ENCODE measurements at regions not wholly inside any gene's neighbourhood (a gene's known extent, or its start where the extent isn't known, plus 50 kb on each side); places are given as distances from the start of the nearest gene placed in this dataset.

GRCh38 chr5:117103703-117104102, 529.1 kb upstream of the SEMA6A start:
- TF ChIP-seq CTCF (IDR thresholded peaks at IDR 0.05) (no peak), POLR2A (IDR thresholded peaks at IDR 0.05) (no peak), POLR2AphosphoS5 (IDR thresholded peaks at IDR 0.05) (no peak)
